ENCODE measurements at regions not wholly inside any gene's neighbourhood (a gene's known extent, or its start where the extent isn't known, plus 50 kb on each side); places are given as distances from the start of the nearest gene placed in this dataset.

- DNase-seq: no peak
Observed at GRCh38 chr3:90253131-90253530, 1145.7 kb downstream of the EPHA3 start.

DNA sequence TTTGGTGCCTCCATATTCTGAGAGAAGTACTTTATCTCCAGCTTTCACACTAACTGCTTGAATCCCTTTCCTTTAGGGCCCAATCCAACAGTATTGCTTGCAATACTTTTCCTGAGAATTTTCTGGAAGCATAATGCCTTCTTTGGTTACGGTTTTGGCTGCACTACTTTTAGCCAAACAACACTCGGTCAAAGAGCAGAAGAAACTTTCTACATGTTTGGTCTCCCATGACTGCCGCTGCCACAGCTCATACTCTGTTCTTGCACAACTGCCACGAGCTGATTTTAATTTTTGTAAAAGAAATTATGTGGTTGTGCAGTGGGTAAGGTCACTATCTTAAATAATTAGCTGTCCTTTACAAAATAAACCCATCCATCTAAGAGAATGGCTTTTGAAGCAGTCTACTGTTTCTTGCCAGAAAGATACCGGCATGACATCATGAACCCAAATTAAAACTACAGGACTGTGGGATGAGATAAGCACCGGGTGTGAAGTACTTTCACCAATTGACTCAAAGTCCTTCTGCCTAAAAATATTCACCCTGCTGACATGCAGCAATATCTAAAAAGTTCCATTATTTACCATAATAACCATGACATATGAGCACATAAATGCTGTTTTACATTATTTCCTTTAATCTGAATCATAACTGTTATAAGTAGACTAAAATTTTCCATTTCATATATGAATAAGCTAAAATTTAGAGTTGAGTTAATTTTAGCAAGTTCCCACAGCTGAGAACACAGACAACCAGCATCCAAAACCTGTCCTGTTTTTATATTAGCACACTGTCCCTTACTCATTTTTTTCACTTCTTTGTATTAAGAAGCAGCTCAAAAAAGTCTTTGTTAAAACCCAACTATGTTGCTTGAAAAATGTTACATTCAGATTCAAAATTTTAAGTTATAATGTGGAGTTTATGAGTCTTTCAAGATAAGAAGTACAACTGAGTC, 1154.3 kb downstream of the EPHA3 start:
- DNase-seq: no peak
